IMR-90 (cell line): ENCODE measurements at regions not wholly inside any gene's neighbourhood (a gene's known extent, or its start where the extent isn't known, plus 50 kb on each side); places are given as distances from the start of the nearest gene placed in this dataset.

Source experiments
- ATAC-seq: fragments of 200-7000 bp; cut with Tn5 transposase; 2 replicates; pipeline ENCODE4 v1.9.1; 2020; ENCODE audit warnings: low read depth, mild to moderate bottlenecking, moderate library complexity
- BruUV-seq: library from RNA; stranded (reverse); fragments of 400-500 nt; replicated peaks from 2 replicates; lab custom pipeline; 2021; lab: Mats Ljungman, UMichigan
- CTCF ChIA-PET: fragments of 300-600 bp; formaldehyde crosslinking; extraction: SDS; loops from one replicate; lab custom pipeline; 2021; ENCODE audit warnings: antibody characterized with exemption; lab: Yijun Ruan, JAX
- POLR2A ChIA-PET: fragments of 300-600 bp; sonication (Branson Sonifier 250); formaldehyde crosslinking; loops from one replicate; lab custom pipeline; 2022; ENCODE audit warnings: antibody characterized with exemption; ENCODE audit not compliant: unreplicated experiment; lab: Charles Lee
- DNase-seq: peaks from one replicate; pipeline ENCODE4 v3.0.0; 2013
- H2AFZ ChIP-seq: replicated peaks from 2 replicates; pipeline ENCODE3; 2013; ENCODE audit warnings: low read length, mild to moderate bottlenecking; ENCODE audit not compliant: poor library complexity
- H2AK5ac ChIP-seq: 2 replicates; pipeline ENCODE4 v1.6.1; 2013; ENCODE audit warnings: low read depth, low read length, inconsistent platforms
- H2AK9ac ChIP-seq: replicated peaks from 2 replicates; pipeline ENCODE3; 2013; ENCODE audit warnings: mild to moderate bottlenecking, low read depth, low read length, moderate library complexity; ENCODE audit not compliant: poor library complexity
- H2BK120ac ChIP-seq: 2 replicates; pipeline ENCODE4 v1.6.1; 2013; ENCODE audit warnings: low read depth, low read length, inconsistent platforms
- H2BK15ac ChIP-seq: 3 replicates; pipeline ENCODE4 v1.6.1; 2013; ENCODE audit warnings: low read depth, low read length, inconsistent platforms
- H2BK20ac ChIP-seq: 2 replicates; pipeline ENCODE4 v1.6.1; 2013; ENCODE audit warnings: low read depth, mild to moderate bottlenecking, inconsistent platforms, low read length, moderate library complexity
- H2BK5ac ChIP-seq: 2 replicates; pipeline ENCODE4 v1.6.1; 2013; ENCODE audit warnings: mild to moderate bottlenecking, low read depth, low read length, inconsistent platforms; ENCODE audit not compliant: poor library complexity, severe bottlenecking
- H3K14ac ChIP-seq: replicated peaks from 2 replicates; pipeline ENCODE4 v1.6.1; 2013; ENCODE audit warnings: low read depth, low read length, inconsistent platforms
- H3K18ac ChIP-seq: 2 replicates; pipeline ENCODE4 v1.6.1; 2013; ENCODE audit warnings: low read depth, low read length, control low read depth
- H3K23ac ChIP-seq: 2 replicates; pipeline ENCODE4 v1.6.1; 2013; ENCODE audit warnings: low read depth, low read length, inconsistent platforms
- H3K27ac ChIP-seq: 2 replicates; pipeline ENCODE4 v1.5.1; 2013; ENCODE audit warnings: mild to moderate bottlenecking, control low read depth, low read length; ENCODE audit not compliant: insufficient read depth
- H3K27me3 ChIP-seq: 2 replicates; pipeline ENCODE4 v1.6.1; 2013; ENCODE audit warnings: low read length; ENCODE audit not compliant: control insufficient read depth, insufficient read depth
- H3K36me3 ChIP-seq: 2 replicates; pipeline ENCODE4 v1.6.1; 2013; ENCODE audit warnings: low read length, mixed read lengths; ENCODE audit not compliant: control insufficient read depth, insufficient read depth
- H3K4ac ChIP-seq: 2 replicates; pipeline ENCODE4 v1.6.1; 2013; ENCODE audit warnings: low read depth, low read length, inconsistent platforms
- H3K4me1 ChIP-seq: 2 replicates; pipeline ENCODE4 v1.6.1; 2013; ENCODE audit warnings: low read length, mixed read lengths; ENCODE audit not compliant: control insufficient read depth, insufficient read depth
- H3K4me2 ChIP-seq: 2 replicates; pipeline ENCODE4 v1.6.1; 2013; ENCODE audit warnings: low read depth, mild to moderate bottlenecking, control low read depth, low read length, moderate library complexity
- H3K4me3 ChIP-seq: 2 replicates; pipeline ENCODE4 v1.5.1; 2013; ENCODE audit warnings: low read depth, mild to moderate bottlenecking, control low read depth, low read length, moderate library complexity; ENCODE audit not compliant: insufficient read depth
- H3K56ac ChIP-seq: 2 replicates; pipeline ENCODE4 v1.6.1; 2013; ENCODE audit warnings: low read length, inconsistent platforms; ENCODE audit not compliant: insufficient read depth; ENCODE audit errors: extremely low read depth
- H3K79me1 ChIP-seq, 2 experiments: 2 replicates each; pipeline ENCODE4 v1.6.1; 2013; ENCODE audit warnings: low read length in 2 of 2, inconsistent platforms in 1 of 2, low read depth in 1 of 2
- H3K9ac ChIP-seq: 2 replicates; pipeline ENCODE4 v1.6.1; 2013; ENCODE audit warnings: low read depth, low read length, control low read depth
- H3K9me1 ChIP-seq: 2 replicates; pipeline ENCODE4 v1.6.1; 2013; ENCODE audit warnings: low read length, inconsistent platforms; ENCODE audit not compliant: insufficient read depth
- H3K9me3 ChIP-seq: 2 replicates; pipeline ENCODE4 v1.6.1; 2013; ENCODE audit warnings: low read length; ENCODE audit not compliant: control insufficient read depth, insufficient read depth
- H4K20me1 ChIP-seq: 2 replicates; pipeline ENCODE4 v1.6.1; 2013; ENCODE audit warnings: low read length, inconsistent platforms; ENCODE audit not compliant: insufficient read depth
- H4K5ac ChIP-seq: 2 replicates; pipeline ENCODE4 v1.6.1; 2013; ENCODE audit warnings: mild to moderate bottlenecking, low read depth, low read length, control low read depth
- H4K8ac ChIP-seq, 2 experiments: 2 replicates each; pipeline ENCODE4 v1.6.1; 2013; ENCODE audit warnings: low read depth in 2 of 2, low read length in 2 of 2, control low read depth in 1 of 2, inconsistent platforms in 1 of 2
- H4K91ac ChIP-seq: 2 replicates; pipeline ENCODE4 v1.6.1; 2013; ENCODE audit warnings: low read depth, low read length, inconsistent platforms; ENCODE audit not compliant: insufficient read depth
- BHLHE40 ChIP-seq: fragments of 150-350 bp; IDR thresholded peaks from 2 replicates; pipeline ENCODE4 v1.6.1; 2016; ENCODE audit warnings: mild to moderate bottlenecking, low read depth, low read length
- CEBPB ChIP-seq: IDR thresholded peaks from 2 replicates; pipeline ENCODE4 v1.6.1; 2012; ENCODE audit warnings: low read depth, low read length, improper control_type of control experiment
- MAZ ChIP-seq: IDR thresholded peaks from 2 replicates; pipeline ENCODE4 v1.6.1; 2012; ENCODE audit warnings: low read depth, mild to moderate bottlenecking, low read length, improper control_type of control experiment, moderate library complexity, borderline replicate concordance
- POLR2A ChIP-seq: IDR thresholded peaks from 2 replicates; pipeline ENCODE4 v1.6.1; 2012; ENCODE audit warnings: mild to moderate bottlenecking, low read depth, low read length
- RAD21 ChIP-seq: IDR thresholded peaks from 2 replicates; pipeline ENCODE4 v1.6.1; 2012; ENCODE audit warnings: low read length, improper control_type of control experiment
- RCOR1 ChIP-seq: IDR thresholded peaks from 2 replicates; pipeline ENCODE4 v1.6.1; 2012; ENCODE audit warnings: mild to moderate bottlenecking, low read length, improper control_type of control experiment; ENCODE audit not compliant: insufficient replicate concordance
- WGBS, 2 experiments: methylation state at CpG; one replicate each; pipeline versions ENCODE4 v1.1.5 to v1.1.7; 2013; ENCODE audit warnings: missing lambda C conversion rate in 2 of 2; ENCODE audit not compliant: insufficient read length in 1 of 2; ENCODE audit errors: extremely low coverage in 2 of 2; 5-methylcytosine and 5-hydroxymethylcytosine counted together
- dilution Hi-C: fragments of 300-500 bp; cut with HindIII; formaldehyde crosslinking; loops from one replicate; pipeline ENCODE4 v1.14.3; 2018; ENCODE audit warnings: low sequenced_read_pairs; ENCODE audit not compliant: unreplicated experiment
- in situ Hi-C: fragments of 300-500 bp; cut with MboI; formaldehyde crosslinking; loops from 3 replicates; pipeline ENCODE4 v1.14.3; 2019; ENCODE audit warnings: low sequenced_read_pairs, inconsistent platforms, mixed read lengths
- intact Hi-C: fragments of 100-400 bp; cut with micrococcal nuclease; formaldehyde crosslinking; loops from 2 replicates; pipeline ENCODE4 v1.10.0; 2022
- TF ChIP-seq, protein P1 (sequence below): fragments of 150-350 bp; IDR thresholded peaks from 2 replicates; pipeline ENCODE4 v1.6.1; 2016; ENCODE audit warnings: low read depth, mild to moderate bottlenecking, low read length, moderate library complexity, borderline replicate concordance
- TF ChIP-seq, protein P2 (sequence below): fragments of 150-350 bp; IDR thresholded peaks from 2 replicates; pipeline ENCODE4 v1.6.1; 2017; ENCODE audit warnings: mild to moderate bottlenecking, antibody characterized with exemption, low read length, low read depth

DNA sequence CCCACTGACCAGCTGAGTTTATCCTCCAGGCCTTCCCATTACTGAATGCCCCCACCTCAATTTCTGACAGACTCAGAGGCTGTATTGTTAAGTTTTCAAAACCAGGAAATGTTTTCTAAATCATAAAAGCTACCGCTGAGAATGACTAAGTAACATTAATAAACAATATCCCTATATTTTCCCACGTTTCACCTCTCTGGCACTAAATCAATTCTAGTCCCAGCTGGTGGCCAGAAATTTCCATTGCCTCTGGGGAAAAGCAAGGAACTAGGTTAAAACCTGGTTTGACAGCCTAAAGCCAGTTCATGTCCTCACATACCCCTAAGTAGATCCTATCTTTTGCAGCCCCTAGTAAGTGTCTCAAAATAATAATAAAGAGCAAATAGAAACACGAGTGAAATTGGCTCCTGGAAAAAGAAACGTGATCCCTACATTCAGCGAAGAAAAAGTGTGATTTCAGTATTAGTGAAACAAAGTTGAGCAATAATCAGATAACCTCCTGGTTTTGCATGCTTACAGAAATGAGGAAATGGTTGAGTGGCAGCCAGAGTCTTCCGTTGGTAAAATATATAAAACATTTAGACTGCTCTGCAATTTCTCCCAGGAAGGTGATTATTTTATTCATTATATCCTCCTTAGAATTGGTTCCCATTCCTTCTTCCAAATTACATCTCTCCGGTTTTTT is 110.9 kb downstream of the ESM1 start:
- no peak overlapping the region for H2AK5ac ChIP-seq
- no peaks in the 10 kb centered on the region for H3K9me3 ChIP-seq
- peaks cover 9% of the 10 kb centered on the region for H3K4me1 ChIP-seq
- no peak overlapping the region for H3K4ac ChIP-seq
- no peak overlapping the region for H3K23ac ChIP-seq
- no CpG with 5 or more reads among the region's 7 CpGs for WGBS, 2 experiments
- in situ Hi-C loops: no loop called here
- no peak overlapping the region; the same call in 1 of the 2 replicates for H3K27ac ChIP-seq
- no peaks in the 10 kb centered on the region for H4K20me1 ChIP-seq
- no TSS peak for BruUV-seq
- ChIA-PET CTCF (no interaction called here), POLR2A (no interaction called here)
- H2BK5ac ChIP-seq: no peak overlapping the region
- H2BK120ac ChIP-seq: no peak overlapping the region
- H3K9me1 ChIP-seq: peaks cover 3% of the 10 kb centered on the region; the same call in 1 of the 2 replicates
- DNase-seq (peak; percentile 57), ATAC-seq (peak; percentile 40)
- no peaks in the 10 kb centered on the region for H3K79me1 ChIP-seq
- H3K4me3 ChIP-seq: no peak overlapping the region
- peaks cover 7% of the 10 kb centered on the region; the same call in 1 of the 2 replicates for H3K27me3 ChIP-seq
- H2AK9ac ChIP-seq: no peak overlapping the region
- H3K14ac ChIP-seq: no peak overlapping the region
- no peak overlapping the region for H4K91ac ChIP-seq
- H2BK15ac ChIP-seq: no peak overlapping the region
- no peak overlapping the region for H3K18ac ChIP-seq
- peak overlapping the region; percentile 93 for H3K4me2 ChIP-seq
- H2AFZ ChIP-seq: no peak overlapping the region
- H3K9ac ChIP-seq: no peak overlapping the region
- H3K56ac ChIP-seq: no peak overlapping the region
- dilution Hi-C loops: no loop called here
- H4K5ac ChIP-seq: no peak overlapping the region
- no peak overlapping the region for H2BK20ac ChIP-seq
- intact Hi-C loops: no loop called here
- H4K8ac ChIP-seq: no peak overlapping the region
- TF ChIP-seq CEBPB (peak; percentile 83), RCOR1 (no peak), RAD21 (no peak), POLR2A (no peak), MAZ (no peak), BHLHE40 (peak; percentile 59; the same call in 1 of the 2 replicates)
- TF ChIP-seq, protein P1, sequence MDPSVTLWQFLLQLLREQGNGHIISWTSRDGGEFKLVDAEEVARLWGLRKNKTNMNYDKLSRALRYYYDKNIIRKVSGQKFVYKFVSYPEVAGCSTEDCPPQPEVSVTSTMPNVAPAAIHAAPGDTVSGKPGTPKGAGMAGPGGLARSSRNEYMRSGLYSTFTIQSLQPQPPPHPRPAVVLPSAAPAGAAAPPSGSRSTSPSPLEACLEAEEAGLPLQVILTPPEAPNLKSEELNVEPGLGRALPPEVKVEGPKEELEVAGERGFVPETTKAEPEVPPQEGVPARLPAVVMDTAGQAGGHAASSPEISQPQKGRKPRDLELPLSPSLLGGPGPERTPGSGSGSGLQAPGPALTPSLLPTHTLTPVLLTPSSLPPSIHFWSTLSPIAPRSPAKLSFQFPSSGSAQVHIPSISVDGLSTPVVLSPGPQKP: no peak
- TF ChIP-seq, protein P2, sequence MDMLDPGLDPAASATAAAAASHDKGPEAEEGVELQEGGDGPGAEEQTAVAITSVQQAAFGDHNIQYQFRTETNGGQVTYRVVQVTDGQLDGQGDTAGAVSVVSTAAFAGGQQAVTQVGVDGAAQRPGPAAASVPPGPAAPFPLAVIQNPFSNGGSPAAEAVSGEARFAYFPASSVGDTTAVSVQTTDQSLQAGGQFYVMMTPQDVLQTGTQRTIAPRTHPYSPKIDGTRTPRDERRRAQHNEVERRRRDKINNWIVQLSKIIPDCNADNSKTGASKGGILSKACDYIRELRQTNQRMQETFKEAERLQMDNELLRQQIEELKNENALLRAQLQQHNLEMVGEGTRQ: no peak
- H3K36me3 ChIP-seq: no peaks in the 10 kb centered on the region
